ENCODE measurements at regions not wholly inside any gene's neighbourhood (a gene's known extent, or its start where the extent isn't known, plus 50 kb on each side); places are given as distances from the start of the nearest gene placed in this dataset.

- no peak for DNase-seq (ENCODE audit: low read depth in 3 of 3)
These were observed 77.4 kb upstream of the DOCK9 start for GRCh38 chr13:99055281-99055680.

DNA sequence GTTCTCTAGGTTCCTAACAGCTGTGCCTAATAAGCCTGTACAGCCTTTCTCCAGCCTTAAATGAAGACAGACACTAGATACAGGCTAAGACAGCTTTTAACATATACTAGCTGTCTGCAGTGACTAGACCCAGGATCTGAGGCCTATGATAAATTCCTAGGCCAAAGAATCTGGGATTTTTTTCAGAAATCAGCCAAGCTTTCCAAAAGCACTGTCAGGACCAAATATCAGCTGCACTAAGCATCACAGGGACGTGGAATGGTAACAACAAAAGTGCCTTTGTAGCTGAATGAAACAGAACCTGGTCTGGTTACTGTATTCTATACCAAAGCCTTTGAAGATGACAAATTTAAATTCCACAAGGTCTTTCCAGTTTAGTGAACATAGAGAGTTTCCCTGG, 77.9 kb upstream of the DOCK9 start:
- no peak for DNase-seq (ENCODE audit: low read depth in 3 of 3)

GRCh38 chr13:99056381-99057014, 78.6 kb upstream of the DOCK9 start:
- DNase-seq (ENCODE audit: low read depth in 3 of 3) = no peak

- no peak for DNase-seq (ENCODE audit: low read depth in 3 of 3)
These were observed 79.6 kb upstream of the DOCK9 start for GRCh38 chr13:99057310-99057975.

- DNase-seq (ENCODE audit: low read depth in 3 of 3) = no peak
These were observed 80.9 kb upstream of the DOCK9 start for GRCh38 chr13:99058527-99059495.

DNA sequence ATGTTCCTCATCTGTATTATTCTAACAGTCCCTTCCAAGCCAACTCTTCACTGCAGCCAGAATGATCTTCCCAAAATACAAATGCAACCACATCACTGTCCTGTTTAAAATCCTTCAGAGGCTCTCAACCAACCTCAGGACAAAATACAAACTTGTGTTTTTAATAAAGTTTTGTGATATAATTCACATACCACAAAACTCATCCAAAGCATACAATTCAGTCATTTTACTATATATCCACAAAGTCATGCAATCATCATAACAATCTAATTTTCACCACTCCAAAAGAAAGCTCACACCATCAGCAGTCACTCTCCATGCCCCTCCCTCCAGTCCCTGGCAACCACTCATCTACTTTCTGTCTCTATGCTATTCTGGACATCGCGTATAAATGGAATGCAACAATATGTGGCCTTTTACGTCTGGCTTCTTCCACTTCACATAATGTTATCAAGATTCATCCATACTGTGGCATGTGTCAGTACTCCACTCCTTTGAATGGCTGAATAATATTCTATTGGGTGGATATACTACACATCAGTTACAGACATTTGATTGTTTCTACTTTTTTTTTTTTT, 81.7 kb upstream of the DOCK9 start:
- DNase-seq (ENCODE audit: low read depth in 3 of 3) = no peak

DNA sequence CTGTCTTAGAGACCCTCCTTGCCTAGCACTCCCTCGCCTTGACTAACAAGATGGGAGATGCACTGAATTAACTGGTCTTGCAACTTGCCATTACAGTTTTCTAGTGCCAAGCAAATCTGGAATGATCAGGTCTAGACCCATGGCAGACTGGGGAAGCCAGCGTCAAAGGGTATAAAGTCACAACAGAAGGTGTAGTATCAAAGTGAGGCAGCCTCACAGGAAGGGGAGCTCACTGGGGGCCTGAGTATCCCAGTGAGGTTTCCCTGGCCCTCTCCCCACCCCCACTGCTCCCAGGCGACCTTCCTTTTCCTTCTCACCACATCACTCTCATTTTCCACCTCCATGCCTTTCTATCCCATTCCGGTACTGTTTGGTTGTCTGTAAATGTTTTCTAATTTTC, 83.5 kb upstream of the DOCK9 start:
- no peak for DNase-seq (ENCODE audit: low read depth in 3 of 3)

DNA sequence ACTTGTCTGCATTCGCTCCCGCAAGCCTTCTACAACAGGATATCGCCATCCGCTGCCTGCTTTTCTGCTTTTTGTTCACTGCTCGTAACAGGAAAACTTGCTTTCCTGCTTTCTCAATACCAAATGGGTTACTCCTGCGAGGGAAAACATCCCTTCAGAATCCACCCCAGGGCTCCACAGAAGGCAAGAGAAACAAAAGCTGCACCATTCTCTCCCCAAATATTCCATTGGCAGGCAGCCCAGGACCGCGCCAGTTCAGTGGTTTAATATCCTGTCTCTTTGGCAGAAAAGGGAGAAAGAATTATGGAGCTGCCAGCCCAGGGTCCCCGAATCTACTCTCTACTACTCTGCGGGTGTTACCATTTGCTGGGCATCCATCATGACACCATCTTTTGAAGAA, 84.7 kb upstream of the DOCK9 start:
- no peak for DNase-seq (ENCODE audit: low read depth in 3 of 3)

DNA sequence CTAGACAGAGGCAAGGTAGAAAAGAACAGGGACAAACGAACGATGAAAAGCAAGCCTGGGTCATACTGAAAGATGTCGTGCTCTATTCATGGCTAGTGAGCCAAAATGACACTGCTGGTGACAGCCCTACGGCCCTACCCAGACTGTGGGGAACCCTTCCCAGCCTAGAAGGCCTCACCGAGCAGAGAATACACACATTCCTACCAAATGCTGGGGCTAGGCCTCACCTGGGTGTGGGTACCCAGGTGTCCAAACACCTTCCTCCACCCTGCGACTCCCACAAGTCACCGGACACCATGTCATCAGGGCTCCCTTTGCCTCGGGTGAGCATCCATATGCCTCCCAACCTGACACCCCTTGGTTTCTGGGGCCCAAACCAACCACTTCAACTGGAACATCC, 85.3 kb upstream of the DOCK9 start:
- DNase-seq (ENCODE audit: low read depth in 3 of 3) = no peak

DNA sequence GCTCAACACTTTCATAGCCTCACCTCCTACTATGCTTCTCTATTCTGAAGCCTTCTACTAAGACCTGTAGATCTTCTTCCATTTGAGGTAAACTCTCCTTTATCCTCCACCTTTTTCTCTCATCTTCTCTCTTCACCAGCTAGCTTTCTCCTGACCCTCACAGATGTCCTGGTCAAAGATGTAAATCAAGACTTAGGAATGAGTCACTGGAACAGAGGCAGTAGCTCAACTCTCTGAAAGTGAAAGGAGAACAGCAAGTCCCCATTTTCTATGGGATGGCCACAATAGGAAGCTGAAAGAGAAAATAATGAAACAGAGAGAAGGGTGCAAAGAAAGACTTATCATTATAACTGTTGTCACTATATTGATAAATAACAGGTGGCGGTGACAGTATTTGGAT, 86.1 kb upstream of the DOCK9 start:
- no peak for DNase-seq (ENCODE audit: low read depth in 3 of 3)

- no peak for DNase-seq (ENCODE audit: low read depth in 3 of 3)
These were observed 86.9 kb upstream of the DOCK9 start for GRCh38 chr13:99064624-99065234.

- DNase-seq (ENCODE audit: low read depth in 3 of 3) = no peak
These were observed 87.6 kb upstream of the DOCK9 start for GRCh38 chr13:99065235-99066015.

DNA sequence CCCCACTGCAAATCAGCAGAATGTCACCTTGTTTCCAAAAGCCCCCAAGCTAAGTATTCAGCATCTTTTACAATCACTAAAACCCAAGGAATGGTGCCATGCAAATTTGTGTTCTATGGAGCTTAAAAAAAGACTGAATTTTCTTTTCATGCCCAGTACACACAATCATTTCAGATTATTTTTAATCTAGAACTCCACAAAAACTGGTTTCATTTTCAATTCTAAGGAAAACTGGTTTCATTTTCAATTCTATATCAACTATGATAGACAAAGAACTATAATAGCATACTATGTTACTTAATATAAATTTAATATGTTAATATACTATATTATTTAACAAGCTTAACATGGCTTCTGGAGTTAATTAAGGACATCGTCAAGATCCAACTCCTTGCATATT, 88.4 kb upstream of the DOCK9 start:
- DNase-seq (ENCODE audit: low read depth in 3 of 3) = no peak

GRCh38 chr13:99067159-99067985, 89.5 kb upstream of the DOCK9 start:
- no peak for DNase-seq (ENCODE audit: low read depth in 3 of 3)

DNA sequence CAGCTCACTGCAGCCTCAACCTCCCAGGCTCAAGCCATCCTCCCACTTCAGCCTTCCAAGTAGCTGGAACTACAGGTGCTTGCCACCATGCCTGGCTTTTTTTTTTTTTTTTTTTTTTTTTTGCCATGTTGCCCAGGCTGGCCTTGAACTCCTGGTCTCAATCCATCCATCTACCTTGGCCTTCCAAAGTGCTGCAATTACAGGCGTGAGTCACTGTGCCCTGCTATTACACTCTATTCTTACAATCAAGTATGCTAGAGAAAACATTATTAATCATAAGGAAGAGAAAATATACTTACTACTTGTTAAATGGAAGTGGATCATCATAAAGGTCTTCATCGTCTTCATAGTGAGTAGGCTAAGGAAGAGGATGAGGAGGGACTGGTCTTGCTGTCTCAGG, 93.3 kb upstream of the DOCK9 start:
- DNase-seq (ENCODE audit: low read depth in 3 of 3) = no peak

DNA sequence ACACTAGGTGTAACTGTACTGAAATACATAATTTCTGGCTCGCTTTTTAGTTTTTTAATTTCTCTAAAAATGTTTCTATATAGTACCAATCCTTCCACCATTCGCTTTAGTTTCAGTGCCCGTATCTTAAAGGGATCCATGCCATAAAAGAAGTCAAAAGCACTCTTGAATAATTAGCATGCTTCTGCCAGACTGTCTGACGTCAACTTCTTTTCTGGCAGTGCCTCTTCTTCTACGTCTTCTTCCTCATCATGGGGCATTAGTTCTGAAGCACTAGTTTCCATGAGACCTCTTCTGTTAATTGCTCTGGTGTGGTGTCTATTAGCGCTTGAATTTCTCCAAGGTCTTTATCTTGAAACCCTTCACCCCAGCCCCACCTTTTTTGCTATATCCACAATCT, 93.8 kb upstream of the DOCK9 start:
- DNase-seq (ENCODE audit: low read depth in 3 of 3) = no peak

GRCh38 chr13:99072356-99072755, 94.5 kb upstream of the DOCK9 start:
- no peak for DNase-seq (ENCODE audit: low read depth in 3 of 3)

DNA sequence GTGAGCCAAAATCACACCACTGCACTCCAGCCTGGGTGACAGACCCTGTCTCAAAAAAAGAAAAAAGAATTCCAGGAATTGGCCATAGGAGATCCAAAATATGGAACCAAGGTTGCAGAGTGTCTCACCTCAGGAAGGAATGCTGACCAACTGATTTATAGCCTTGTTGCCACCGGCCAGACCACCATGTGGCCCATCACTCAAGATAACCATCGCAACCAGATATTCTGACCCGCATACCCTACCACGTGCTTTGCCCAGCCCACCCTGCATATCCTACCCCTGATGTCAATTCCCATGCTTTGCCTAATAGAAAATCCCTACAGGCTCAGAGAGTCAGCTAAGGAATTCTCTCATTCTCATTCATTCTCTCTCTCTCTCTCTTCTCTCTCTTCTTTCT, 95.1 kb upstream of the DOCK9 start:
- no peak for DNase-seq (ENCODE audit: low read depth in 3 of 3)

DNA sequence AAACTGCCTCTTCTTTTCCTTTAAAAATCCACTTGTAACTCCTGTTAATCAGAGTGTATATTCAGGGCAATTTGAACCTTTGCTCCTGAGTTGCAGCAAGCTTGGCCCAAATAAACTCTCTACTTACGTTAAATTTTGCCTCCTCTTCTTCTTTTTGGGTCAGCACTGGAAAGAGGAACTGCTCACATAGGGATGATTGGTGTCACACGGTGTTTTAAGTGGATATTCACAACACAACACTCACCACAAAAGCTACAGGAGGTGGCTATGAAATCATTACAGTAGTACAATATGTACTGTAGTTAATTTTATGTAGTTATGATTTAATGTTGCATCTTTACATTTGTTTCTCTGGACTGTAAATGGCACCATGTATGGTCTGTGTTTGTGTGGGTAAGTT, 96.8 kb upstream of the DOCK9 start:
- DNase-seq (ENCODE audit: low read depth in 3 of 3) = no peak

All from stimulated activated CD4-positive, alpha-beta T cell treated with anti-CD3 and anti-CD28 coated beads, TNF-alpha, amount 100 ng/mL, for 4 hours (primary cell).